ENCODE measurements at regions not wholly inside any gene's neighbourhood (a gene's known extent, or its start where the extent isn't known, plus 50 kb on each side); places are given as distances from the start of the nearest gene placed in this dataset.
A peak's percentile ranks its signal among the peaks of the same experiment; 100 is the strongest.

DNA sequence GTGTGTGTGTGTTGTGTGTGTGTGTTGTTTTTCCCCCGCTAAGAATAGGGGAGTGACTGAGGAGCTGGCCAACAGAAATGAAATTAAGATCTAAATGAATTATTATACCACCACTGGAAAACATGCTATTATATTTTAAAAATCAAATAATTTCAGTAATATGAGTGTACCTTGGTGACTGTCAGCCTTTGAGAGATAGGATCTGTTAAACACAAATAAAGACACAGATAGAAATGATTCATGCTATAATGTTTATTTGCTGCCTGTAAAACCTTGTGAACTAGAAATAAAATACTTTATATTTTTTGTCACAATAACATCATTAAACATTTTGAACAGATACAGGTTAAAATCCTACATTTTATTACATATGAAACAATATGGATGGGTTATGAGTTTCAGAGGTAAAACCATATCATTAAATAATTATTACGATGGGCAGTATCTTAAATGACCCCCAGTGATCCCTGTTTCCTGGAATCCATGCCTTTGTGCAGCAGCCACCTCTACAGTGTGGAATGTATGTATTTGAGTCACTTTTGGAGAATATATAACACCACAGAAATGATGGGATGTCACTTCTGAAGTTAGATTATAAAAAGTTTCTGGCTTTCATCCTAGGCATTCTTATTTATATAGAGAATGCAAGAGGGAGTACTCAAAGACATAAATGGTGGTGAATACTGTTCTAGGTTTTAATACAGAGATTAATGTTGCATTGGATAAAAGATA is 617.2 kb downstream of the CDH18 start:
- TF ChIP-seq, protein P1, sequence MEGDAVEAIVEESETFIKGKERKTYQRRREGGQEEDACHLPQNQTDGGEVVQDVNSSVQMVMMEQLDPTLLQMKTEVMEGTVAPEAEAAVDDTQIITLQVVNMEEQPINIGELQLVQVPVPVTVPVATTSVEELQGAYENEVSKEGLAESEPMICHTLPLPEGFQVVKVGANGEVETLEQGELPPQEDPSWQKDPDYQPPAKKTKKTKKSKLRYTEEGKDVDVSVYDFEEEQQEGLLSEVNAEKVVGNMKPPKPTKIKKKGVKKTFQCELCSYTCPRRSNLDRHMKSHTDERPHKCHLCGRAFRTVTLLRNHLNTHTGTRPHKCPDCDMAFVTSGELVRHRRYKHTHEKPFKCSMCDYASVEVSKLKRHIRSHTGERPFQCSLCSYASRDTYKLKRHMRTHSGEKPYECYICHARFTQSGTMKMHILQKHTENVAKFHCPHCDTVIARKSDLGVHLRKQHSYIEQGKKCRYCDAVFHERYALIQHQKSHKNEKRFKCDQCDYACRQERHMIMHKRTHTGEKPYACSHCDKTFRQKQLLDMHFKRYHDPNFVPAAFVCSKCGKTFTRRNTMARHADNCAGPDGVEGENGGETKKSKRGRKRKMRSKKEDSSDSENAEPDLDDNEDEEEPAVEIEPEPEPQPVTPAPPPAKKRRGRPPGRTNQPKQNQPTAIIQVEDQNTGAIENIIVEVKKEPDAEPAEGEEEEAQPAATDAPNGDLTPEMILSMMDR (IDR thresholded peaks at IDR 0.05; ENCODE audit: unreplicated experiment) = no peak
- no peak overlapping the region for H3K27ac Mint-ChIP-seq
- H3K36me3 Mint-ChIP-seq (ENCODE audit: insufficient read depth) = no peaks in the 10 kb centered on the region
- H3K9me3 Mint-ChIP-seq (ENCODE audit: low read depth) = no peaks in the 10 kb centered on the region
- H3K4me1 Mint-ChIP-seq (ENCODE audit: low read depth) = no peaks in the 10 kb centered on the region
- H3K4me3 Mint-ChIP-seq (ENCODE audit: low read depth) = no peak overlapping the region
- no peak for DNase-seq (ENCODE audit: low spot score, unreplicated experiment)
- no peaks in the 10 kb centered on the region for H3K27me3 Mint-ChIP-seq

DNA sequence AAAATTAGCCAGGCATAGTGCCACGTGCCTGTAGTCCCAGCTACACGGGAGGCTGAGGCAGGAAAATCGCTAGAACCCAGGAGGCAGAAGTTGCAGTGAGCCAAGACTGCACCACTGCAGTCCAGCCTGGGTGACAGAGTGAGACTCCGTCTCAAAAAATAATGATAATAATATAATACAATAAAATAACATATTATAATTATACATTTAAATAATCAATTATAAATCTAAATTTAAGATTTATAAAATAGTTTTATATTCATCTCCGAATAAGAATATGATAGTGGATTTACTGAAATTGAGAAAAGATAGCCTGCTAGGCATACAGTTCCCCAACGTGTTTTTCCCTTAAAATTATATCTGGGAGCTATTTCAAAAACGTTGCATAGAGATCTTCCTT is 599.6 kb downstream of the CDH18 start:
- DNase-seq (ENCODE audit: low spot score, unreplicated experiment) = no peak
- Mint-ChIP-seq H3K27ac (no peak overlapping the region), H3K4me3 (ENCODE audit: low read depth) (no peak overlapping the region), H3K36me3 (ENCODE audit: insufficient read depth) (no peaks in the 10 kb centered on the region), H3K4me1 (ENCODE audit: low read depth) (no peaks in the 10 kb centered on the region), H3K27me3 (no peaks in the 10 kb centered on the region), H3K9me3 (ENCODE audit: low read depth) (peaks cover 3% of the 10 kb centered on the region)
- TF ChIP-seq, protein P1 (IDR thresholded peaks at IDR 0.05; ENCODE audit: unreplicated experiment) = no peak

DNA sequence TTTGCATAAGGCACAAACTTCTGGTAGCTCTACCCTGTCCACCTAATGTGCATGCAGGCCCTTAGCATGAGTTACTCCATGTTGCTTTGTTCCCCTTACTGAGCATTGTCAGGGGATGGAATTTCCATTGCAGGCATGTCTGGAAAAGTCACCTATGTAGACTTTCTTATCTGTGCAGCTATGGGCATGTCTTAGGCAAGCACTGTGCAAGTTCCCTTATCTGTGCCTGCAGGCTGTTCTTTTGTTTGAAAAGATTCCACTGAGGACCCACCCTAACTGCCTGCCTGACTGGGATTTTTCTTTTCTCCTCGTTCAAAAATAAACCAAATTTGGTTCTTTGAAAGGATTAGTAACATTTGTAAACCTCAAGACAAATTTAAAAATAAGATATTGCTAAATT is 587.0 kb downstream of the CDH18 start:
- Mint-ChIP-seq H3K4me1 (ENCODE audit: low read depth) (no peaks in the 10 kb centered on the region), H3K9me3 (ENCODE audit: low read depth) (no peaks in the 10 kb centered on the region), H3K27me3 (no peaks in the 10 kb centered on the region), H3K4me3 (ENCODE audit: low read depth) (no peak overlapping the region), H3K27ac (no peak overlapping the region), H3K36me3 (ENCODE audit: insufficient read depth) (no peaks in the 10 kb centered on the region)
- no peak for DNase-seq (ENCODE audit: low spot score, unreplicated experiment)
- TF ChIP-seq, protein P1 (IDR thresholded peaks at IDR 0.05; ENCODE audit: unreplicated experiment) = no peak

DNA sequence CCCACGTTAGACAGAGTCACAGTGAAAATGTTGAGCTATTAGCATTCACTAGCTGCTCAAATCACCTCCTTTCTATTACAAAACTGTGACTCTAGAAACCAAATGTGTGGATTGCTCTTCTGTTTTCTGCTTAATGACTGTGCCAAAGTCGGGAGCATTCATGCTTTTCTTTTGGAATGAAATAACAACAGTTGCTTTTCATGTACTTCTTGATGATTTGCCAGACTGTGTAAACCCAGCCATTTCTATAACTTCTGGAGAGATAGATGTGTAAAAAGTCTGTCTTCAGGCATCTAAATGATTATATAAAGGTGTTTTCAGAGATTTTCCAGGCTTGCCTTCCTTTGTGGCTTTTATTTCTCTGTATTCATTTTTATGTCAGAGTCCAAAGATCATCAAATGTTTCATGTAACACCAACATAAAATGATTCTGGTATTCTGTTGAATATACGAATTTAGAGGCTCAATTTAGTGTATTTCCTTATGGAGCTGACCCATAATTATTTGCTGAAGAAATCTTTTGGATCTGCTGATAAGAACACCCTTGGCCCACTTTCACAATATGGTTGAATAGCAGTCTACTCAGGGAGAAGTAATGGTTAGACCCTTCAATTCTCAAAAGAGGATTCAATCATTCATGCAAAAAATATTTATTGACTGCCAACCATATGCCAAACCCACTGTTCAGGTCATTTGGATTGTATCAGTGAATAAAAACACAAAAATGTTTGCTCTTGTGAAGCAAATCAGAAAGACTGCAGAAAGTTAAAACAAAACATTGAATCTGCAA is 581.2 kb downstream of the CDH18 start:
- DNase-seq (ENCODE audit: low spot score, unreplicated experiment) = no peak
- Mint-ChIP-seq H3K4me1 (ENCODE audit: low read depth) (peaks cover 11% of the 10 kb centered on the region), H3K4me3 (ENCODE audit: low read depth) (no peak overlapping the region), H3K27ac (peak overlapping the region; percentile 55), H3K27me3 (no peaks in the 10 kb centered on the region), H3K9me3 (ENCODE audit: low read depth) (peaks cover 6% of the 10 kb centered on the region), H3K36me3 (ENCODE audit: insufficient read depth) (no peaks in the 10 kb centered on the region)
- TF ChIP-seq, protein P1 (IDR thresholded peaks at IDR 0.05; ENCODE audit: unreplicated experiment) = no peak

DNA sequence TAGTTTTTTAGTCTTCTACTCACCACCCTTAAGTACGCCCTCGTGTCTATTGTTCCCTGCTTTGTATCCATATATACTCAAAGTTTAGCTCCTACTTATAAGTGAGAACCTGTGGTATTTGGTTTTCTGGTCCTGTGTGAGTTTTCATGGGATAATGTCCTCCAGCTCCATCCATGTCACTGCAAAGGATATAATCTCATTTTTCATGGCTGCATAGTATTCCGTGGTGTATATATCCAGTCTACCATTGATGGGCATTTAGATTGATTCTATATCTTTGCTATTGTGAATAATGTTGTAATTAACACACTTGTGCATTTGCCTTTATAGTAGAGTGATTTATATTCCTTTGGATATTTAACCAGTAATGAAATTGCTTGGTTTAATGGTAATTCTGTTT is 579.9 kb downstream of the CDH18 start:
- H3K27me3 Mint-ChIP-seq = no peaks in the 10 kb centered on the region
- no peaks in the 10 kb centered on the region for H3K36me3 Mint-ChIP-seq (ENCODE audit: insufficient read depth)
- H3K27ac Mint-ChIP-seq = no peak overlapping the region
- peaks cover 11% of the 10 kb centered on the region for H3K4me1 Mint-ChIP-seq (ENCODE audit: low read depth)
- no peak for DNase-seq (ENCODE audit: low spot score, unreplicated experiment)
- H3K4me3 Mint-ChIP-seq (ENCODE audit: low read depth) = no peak overlapping the region
- TF ChIP-seq, protein P1 (IDR thresholded peaks at IDR 0.05; ENCODE audit: unreplicated experiment) = no peak
- H3K9me3 Mint-ChIP-seq (ENCODE audit: low read depth) = peaks cover 6% of the 10 kb centered on the region

Measured in progenitor cell of endocrine pancreas (in vitro differentiated cells).